GM21737 (cell line): ENCODE measurements at regions not wholly inside any gene's neighbourhood (a gene's known extent, or its start where the extent isn't known, plus 50 kb on each side); places are given as distances from the start of the nearest gene placed in this dataset.

Source experiments
- ATAC-seq: cut with Tn5 transposase; IDR thresholded peaks from one replicate; pipeline ENCODE4 v1.9.1; 2021; ENCODE audit warnings: mild to moderate bottlenecking, moderate library complexity; ENCODE audit not compliant: unreplicated experiment

- no peak for ATAC-seq
Observed at GRCh38 chr2:18907937-18908336, 318.6 kb upstream of the NT5C1B start.

- ATAC-seq: no peak
Observed at GRCh38 chr2:18907508-18907907, 318.1 kb upstream of the NT5C1B start.

GRCh38 chr2:18903750-18904149 is 314.4 kb upstream of the NT5C1B start:
- ATAC-seq: peak; percentile 96

GRCh38 chr2:18901242-18901641 is 311.9 kb upstream of the NT5C1B start:
- no peak for ATAC-seq

GRCh38 chr2:18900691-18901141 is 311.3 kb upstream of the NT5C1B start:
- ATAC-seq: no peak

GRCh38 chr2:18899725-18900124 is 310.4 kb upstream of the NT5C1B start:
- no peak for ATAC-seq

GRCh38 chr2:18898271-18898670 is 308.9 kb upstream of the NT5C1B start:
- ATAC-seq: no peak

- no peak for ATAC-seq
Observed at GRCh38 chr2:18896125-18896764, 306.9 kb upstream of the NT5C1B start.

- ATAC-seq: no peak
Observed at GRCh38 chr2:18891600-18892345, 302.4 kb upstream of the NT5C1B start.

GRCh38 chr2:18889565-18890332 is 300.4 kb upstream of the NT5C1B start:
- no peak for ATAC-seq

- no peak for ATAC-seq
Observed at GRCh38 chr2:18885457-18885856, 296.1 kb upstream of the NT5C1B start.

- ATAC-seq: no peak
Observed at GRCh38 chr2:18883616-18884456, 294.5 kb upstream of the NT5C1B start.

GRCh38 chr2:18871430-18871829 is 282.1 kb upstream of the NT5C1B start:
- ATAC-seq: no peak

GRCh38 chr2:18870307-18870706 is 280.9 kb upstream of the NT5C1B start:
- ATAC-seq: no peak

- ATAC-seq: no peak
Observed at GRCh38 chr2:18861951-18862350, 272.6 kb upstream of the NT5C1B start.

GRCh38 chr2:18860179-18860578 is 270.8 kb upstream of the NT5C1B start:
- no peak for ATAC-seq

GRCh38 chr2:18856765-18857164 is 267.4 kb upstream of the NT5C1B start:
- ATAC-seq: no peak

- peak; percentile 23 for ATAC-seq
Observed at GRCh38 chr2:18855027-18855426, 265.7 kb upstream of the NT5C1B start.

GRCh38 chr2:18849841-18850578 is 260.6 kb upstream of the NT5C1B start:
- no peak for ATAC-seq

GRCh38 chr2:18848646-18849045 is 259.3 kb upstream of the NT5C1B start:
- ATAC-seq: no peak
